NCI-H146 treated with DMSO at 0.1 percent for 48 hours (cell line): ENCODE measurements at regions not wholly inside any gene's neighbourhood (a gene's known extent, or its start where the extent isn't known, plus 50 kb on each side); places are given as distances from the start of the nearest gene placed in this dataset.

Experiments used
- DNase-seq: peaks from one replicate; lab custom pipeline; 2025; ENCODE audit not compliant: unreplicated experiment; lab: John Stamatoyannopoulos, UW

DNA sequence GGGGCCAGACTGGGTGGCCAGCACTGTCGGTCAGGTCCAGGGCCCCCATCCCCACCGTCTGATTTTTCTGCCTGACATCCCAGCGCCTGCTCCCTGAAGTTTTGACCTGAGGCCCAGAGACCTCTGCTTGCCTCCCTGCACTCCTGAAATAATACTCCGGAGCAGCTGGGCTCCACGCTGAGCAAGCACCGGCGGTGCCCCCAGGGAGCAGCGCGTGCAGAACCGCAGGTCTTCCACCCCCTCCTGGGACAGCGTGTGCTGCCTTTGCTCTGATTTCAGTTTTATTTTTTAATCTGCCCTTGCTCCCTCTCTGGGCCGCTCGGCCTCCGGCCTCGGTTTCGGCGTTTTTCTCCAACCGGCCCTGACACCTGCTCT lies 132.4 kb upstream of the GSE1 start:
- DNase-seq = no peak

DNA sequence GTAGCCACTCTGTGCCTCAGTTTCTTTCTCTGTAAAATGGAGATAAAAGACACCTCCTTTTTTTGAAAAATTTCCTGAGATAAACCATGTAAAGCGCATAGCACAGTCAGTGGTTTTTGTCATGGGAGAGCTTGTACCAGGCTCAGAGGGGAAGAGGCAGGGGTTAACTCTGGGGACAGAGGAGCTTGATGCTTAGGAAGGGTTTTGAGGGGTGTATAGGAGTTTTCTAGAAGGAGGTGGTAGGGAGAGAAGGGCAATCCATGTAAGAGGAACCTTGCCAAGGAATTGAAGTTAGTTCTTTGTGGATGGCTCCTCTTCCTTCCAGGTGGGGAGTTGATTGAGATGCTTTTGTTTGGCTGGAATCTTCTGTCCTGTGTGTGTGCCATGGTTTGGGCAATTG lies 131.9 kb upstream of the GSE1 start:
- no peak for DNase-seq

GRCh38 chr16:85481738-85482137 lies 131.4 kb upstream of the GSE1 start:
- no peak for DNase-seq

DNA sequence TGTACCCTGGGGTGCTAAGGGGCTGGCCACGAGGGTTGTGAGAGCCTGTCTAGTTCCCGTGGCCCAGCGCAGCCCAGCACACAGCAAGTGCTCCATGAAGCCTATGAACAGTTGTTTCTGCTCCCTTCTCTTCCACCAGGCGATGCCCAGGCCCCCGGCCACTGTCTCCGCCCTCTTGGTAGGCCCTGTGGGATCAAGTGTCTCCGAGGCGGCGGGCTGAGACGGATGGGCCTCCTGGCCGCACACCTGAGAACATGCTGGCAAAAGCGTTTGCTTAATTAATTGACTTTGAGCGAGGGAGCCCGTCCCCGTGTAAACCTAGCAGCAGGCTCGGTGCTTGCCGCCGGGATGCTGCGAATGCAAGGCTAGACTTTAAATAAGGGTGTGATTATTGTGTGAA lies 129.7 kb upstream of the GSE1 start:
- DNase-seq = no peak

DNA sequence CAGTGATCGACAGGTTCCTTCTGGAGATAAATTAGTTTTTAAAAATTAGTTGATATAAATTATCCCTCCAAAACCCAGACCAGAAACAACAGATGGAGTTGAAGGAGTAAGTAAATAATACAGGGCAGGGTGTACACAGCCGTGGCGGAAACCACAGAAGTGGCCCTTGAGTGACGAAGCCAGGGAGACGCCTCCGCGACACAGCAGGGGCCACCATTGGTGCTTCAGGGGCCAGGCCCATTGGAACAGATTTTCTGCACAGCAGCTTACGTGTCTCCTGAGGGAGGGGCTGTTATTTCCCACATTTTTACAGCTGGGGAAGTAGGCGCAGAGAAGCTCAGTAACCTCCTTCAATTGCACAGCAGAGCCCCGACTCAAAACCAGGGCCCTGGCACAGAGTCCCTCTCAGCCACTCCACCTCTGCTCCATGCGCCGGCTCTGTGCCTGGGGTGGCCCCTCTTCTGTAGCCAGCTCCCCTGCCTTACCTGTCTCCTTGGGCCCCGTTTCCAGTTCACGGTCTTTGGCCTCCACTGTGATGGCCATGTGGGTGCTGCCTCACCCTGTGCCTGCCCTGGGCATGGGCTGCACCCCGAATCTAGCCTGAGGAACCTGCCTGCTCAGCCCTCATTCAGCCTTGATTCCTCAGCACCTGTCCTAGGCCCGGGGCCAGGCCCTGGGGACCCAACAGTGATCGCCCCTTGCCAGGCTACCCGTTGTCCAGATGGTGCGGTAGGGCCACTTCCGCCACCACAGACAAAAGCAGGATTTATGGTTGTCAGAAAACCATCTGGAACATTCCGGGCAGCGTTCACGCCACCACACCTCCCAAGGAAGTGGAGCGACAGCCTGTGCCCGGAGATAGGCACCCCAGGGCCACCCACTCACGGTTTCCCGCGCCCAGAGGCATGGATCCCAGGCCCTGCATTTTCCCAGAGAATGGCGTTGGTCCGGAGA lies 128.5 kb upstream of the GSE1 start:
- DNase-seq = no peak

GRCh38 chr16:85485379-85485778 lies 127.7 kb upstream of the GSE1 start:
- no peak for DNase-seq

GRCh38 chr16:85486256-85486915 lies 126.7 kb upstream of the GSE1 start:
- no peak for DNase-seq

DNA sequence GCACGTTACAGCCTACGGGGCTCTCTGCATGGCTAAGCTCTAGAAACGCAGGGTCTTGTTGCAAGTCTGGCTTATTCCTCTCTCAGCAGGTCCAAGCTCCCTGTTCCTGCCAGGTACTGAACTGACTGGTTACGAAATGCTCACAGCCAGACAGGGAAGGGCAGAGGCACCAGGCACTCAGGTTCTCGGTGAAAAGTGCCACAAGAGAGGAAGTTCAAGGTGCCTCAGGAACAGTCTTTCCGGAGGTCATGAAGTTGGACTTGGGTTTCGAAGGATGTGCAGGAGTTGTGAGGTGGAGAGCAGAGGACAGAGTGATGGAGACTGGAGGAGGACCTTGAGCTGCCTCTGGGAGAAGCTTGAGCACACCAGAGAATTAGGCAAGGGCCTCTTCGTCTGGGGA lies 124.7 kb upstream of the GSE1 start:
- no peak for DNase-seq

DNA sequence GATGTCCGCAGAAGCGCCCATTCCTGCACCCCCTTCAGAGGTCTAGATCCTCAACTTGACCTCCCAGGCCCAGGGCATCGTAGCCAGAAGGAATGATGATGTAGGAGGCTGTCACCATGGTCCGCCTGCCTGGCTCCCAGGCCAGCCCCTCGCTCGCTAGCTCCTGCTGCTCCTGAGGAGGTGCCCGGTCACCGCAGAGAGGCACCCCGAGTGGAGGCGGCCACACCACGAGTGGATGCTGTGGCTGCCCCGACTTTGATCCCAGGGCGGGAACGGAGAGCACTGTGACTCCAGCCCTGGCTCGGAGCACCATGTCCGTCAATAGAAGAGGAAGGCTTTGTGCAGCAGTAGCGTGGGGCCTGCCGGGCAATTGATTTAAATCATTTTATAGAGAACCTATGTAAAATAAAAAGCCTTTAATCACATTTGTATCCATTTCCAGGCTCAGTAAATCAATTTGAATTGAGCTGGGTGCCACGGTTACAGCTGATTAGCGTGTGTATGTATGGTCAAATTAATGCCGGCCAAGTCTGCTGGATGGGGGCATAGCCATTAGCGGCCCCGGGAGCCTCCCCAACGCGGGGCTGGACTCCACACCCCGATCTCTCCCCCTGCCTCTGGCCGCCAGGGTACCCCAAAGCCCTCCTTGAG lies 122.6 kb upstream of the GSE1 start:
- no peak for DNase-seq

DNA sequence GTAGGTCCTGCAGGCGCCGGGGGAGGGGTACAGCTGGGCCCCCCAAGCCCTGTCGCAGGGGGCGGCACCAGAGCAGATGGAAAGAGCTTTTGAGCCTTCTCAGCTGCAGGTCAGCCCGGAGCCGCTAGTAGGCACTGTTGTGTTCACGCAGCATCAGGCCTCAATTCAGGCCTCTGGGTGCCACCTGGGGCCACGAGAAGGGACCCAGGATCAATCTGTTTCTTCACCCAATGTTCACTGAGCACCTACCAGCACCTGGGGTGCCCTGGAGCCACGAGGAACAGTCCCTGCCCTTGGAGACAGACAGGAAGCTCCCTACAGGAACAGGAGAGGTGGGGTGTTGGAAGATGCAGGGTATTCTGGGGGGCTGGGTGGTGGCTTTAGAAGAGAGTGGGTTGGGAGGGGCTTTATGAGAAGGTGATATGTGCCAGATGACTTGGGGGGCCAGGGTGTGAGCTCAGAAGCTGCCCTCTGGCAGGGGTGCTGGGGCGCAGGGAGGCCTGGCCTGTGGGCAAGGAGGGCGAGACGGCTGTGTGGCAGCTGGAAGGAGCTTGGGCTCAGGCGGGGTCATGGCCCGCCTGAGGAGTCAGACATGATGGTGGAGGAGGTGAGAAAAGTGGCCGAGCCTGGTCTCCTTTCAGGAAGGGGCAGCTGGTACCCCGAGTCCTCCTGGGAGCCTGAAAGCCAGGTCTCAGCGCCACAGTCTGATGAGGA lies 121.9 kb upstream of the GSE1 start:
- no peak for DNase-seq

DNA sequence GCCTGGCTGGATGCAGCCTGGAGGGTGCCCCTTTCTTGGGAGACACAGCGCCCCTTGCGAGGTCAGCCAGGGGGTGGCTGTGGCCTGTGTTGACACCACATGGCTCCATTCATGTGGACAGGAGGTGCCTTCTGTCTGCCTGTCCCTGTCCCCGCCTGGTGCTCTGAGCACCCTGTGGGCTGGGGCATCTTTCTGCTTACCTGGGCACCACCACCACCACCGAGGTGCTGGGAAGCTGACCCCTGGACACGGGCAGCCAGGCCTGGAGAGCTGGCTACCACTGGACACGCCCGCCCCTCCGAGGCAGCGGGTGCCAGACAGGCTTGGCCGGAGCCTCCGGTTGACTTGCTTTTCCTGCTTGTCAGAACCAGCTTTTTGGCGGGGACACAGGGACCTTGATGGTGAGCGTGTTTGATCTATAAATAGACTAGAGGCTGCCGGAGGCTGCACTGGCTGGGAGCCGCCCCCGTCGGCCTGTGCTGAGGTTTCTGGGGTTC lies 121.3 kb upstream of the GSE1 start:
- DNase-seq = no peak

GRCh38 chr16:85492295-85492864 lies 120.7 kb upstream of the GSE1 start:
- no peak for DNase-seq

GRCh38 chr16:85494315-85494714 lies 118.8 kb upstream of the GSE1 start:
- DNase-seq = no peak

DNA sequence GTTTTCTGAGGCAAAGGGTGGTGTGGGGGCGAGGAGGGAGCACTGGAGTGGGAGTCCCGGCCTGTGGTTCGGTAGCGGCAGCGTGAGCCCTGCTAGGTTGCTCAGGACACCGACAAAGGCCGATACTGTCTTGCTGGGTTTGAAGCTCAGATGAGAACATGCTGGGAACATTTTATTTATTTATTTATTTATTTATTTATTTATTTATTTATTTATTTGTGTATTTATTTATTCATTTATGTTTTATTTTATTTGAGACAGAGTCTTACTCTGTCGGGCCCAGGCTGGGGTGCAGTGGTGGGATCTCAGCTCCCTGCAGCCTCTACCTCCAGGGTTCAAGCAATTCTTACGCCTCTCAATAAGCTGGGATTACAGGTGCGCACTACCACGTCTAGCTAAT lies 117.9 kb upstream of the GSE1 start:
- no peak for DNase-seq

- DNase-seq = no peak
Measured at GRCh38 chr16:85495823-85496538, 117.1 kb upstream of the GSE1 start.

GRCh38 chr16:85497622-85498314 lies 115.4 kb upstream of the GSE1 start:
- no peak for DNase-seq

DNA sequence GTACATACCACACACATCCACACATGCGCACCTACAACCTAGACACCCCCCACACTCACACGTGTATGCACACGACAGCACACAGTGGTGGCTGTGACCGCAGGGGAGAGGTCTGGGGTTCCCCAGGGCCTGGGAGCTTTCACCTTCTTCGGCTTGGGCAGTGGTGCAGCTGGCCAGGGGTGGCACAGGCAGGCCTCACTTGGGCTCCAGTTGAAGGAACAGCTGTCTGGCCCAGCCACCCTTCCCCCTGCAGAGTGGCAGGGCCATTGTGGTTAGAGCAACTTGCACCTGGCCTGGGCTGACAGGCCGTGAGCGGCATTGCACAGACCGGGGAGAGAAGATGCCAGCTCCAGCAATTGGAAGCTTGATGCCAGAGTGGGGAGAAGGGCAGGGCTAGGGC lies 114.5 kb upstream of the GSE1 start:
- DNase-seq = no peak

DNA sequence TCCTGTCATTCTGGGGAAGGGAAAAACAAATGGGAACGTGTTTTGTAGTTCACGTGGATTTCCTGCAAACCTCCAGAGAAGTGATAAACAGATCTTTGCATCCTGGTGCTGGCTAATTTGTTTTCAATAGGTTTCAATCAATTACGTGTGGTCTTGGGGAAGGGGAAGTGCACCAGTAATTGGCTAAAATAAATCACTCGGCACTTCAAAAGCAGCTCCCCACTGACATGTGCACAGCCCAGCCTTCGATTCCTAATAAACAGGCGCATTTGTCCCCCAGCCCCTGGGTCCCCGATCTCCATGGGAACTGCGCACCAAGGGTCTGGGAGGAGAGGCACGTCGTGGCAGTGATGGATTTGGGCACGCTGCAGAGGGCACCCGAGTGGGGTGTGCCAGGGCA lies 112.9 kb upstream of the GSE1 start:
- no peak for DNase-seq

DNA sequence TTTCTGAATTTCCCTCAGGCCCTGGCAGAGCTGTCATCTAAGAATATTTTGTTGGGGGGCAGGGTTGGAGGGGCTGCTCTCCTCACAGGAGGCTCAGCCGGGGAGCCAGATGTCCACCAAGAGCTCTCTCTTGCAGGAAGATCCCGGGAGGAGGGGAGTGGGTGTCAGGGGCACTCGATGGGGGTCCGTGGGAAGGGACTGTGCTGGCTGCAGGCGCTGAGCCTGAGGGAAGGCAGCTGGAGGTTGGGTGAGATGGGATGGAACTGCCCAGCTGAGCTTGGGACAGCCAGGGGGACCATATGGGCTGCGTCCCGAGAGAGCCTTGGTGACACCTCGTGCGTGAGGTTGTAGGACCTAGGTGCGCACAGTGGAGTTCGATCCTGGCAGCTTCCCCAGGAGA lies 111.2 kb upstream of the GSE1 start:
- no peak for DNase-seq

- no peak for DNase-seq
Measured at GRCh38 chr16:85502357-85502756, 110.8 kb upstream of the GSE1 start.
